Liver (tissue), 8 donors: ENCODE measurements at regions not wholly inside any gene's neighbourhood (a gene's known extent, or its start where the extent isn't known, plus 50 kb on each side); places are given as distances from the start of the nearest gene placed in this dataset.

Experiments used
- DNase-seq: peaks from one replicate; pipeline ENCODE4 v3.0.0-alpha.2; 2017; ENCODE audit warnings: low spot score
- H3K27ac ChIP-seq, 2 donors: one replicate each; pipeline ENCODE4 v1.7.0; 2013; ENCODE audit warnings: inconsistent platforms in 2 of 2, low read length in 2 of 2, control low read depth in 1 of 2, low read depth in 1 of 2, mild to moderate bottlenecking in 1 of 2
- H3K27me3 ChIP-seq, 4 donors: one replicate each; pipeline versions ENCODE4 v1.6.1 to v1.7.0; 2013; ENCODE audit warnings: low read length in 3 of 4, inconsistent platforms in 1 of 4, mild to moderate bottlenecking in 1 of 4, moderate library complexity in 1 of 4; ENCODE audit not compliant: control insufficient read depth in 4 of 4, insufficient read depth in 4 of 4
- H3K36me3 ChIP-seq, 4 donors: one replicate each; pipeline versions ENCODE4 v1.6.1 to v1.7.0; 2013; ENCODE audit warnings: low read length in 3 of 4, mild to moderate bottlenecking in 3 of 4, low read depth in 1 of 4, moderate library complexity in 1 of 4; ENCODE audit not compliant: control insufficient read depth in 4 of 4, insufficient read depth in 3 of 4
- H3K4me1 ChIP-seq, 4 donors: one replicate each; pipeline versions ENCODE4 v1.6.1 to v1.7.0; 2013; ENCODE audit warnings: low read length in 3 of 4, mild to moderate bottlenecking in 3 of 4, moderate library complexity in 1 of 4; ENCODE audit not compliant: control insufficient read depth in 4 of 4, insufficient read depth in 4 of 4
- H3K4me3 ChIP-seq, 3 donors: one replicate each; pipeline versions ENCODE4 v1.6.1 to v1.7.0; 2013; ENCODE audit warnings: low read length in 3 of 3, control low read depth in 1 of 3, low read depth in 1 of 3, mild to moderate bottlenecking in 1 of 3
- H3K9ac ChIP-seq, 2 donors: one replicate each; pipeline ENCODE4 v1.7.0; 2013; ENCODE audit warnings: low read length in 2 of 2, mild to moderate bottlenecking in 2 of 2, moderate library complexity in 2 of 2, control low read depth in 1 of 2, low read depth in 1 of 2
- H3K9me3 ChIP-seq, 4 donors: one replicate each; pipeline versions ENCODE4 v1.6.1 to v1.7.0; 2013; ENCODE audit warnings: low read length in 3 of 4; ENCODE audit not compliant: control insufficient read depth in 4 of 4
- CTCF ChIP-seq: fragments of 150-350 bp; IDR thresholded peaks from 2 replicates; pipeline ENCODE4 v1.5.1; 2017; ENCODE audit warnings: improper control_type of control experiment, low read depth, low read length; ENCODE audit not compliant: missing input control
- EGR1 ChIP-seq, 2 donors: IDR thresholded peaks; 2 replicates each; pipeline ENCODE4 v1.6.1; 2016 to 2018; ENCODE audit warnings: antibody characterized with exemption in 2 of 2, low read depth in 2 of 2
- FOXA2 ChIP-seq: IDR thresholded peaks from 2 replicates; pipeline ENCODE4 v1.6.1; 2016; ENCODE audit warnings: antibody characterized with exemption
- GABPA ChIP-seq, 2 donors: IDR thresholded peaks in 1 of 2; conservative IDR thresholded peaks in 1 of 2; 2 replicates each; pipeline ENCODE4 v1.6.1; 2016; ENCODE audit warnings: antibody characterized with exemption in 2 of 2, mild to moderate bottlenecking in 1 of 2, moderate library complexity in 1 of 2
- HNF4G ChIP-seq: IDR thresholded peaks from 2 replicates; pipeline ENCODE4 v1.6.1; 2016; ENCODE audit warnings: antibody characterized with exemption
- JUND ChIP-seq, 2 donors: IDR thresholded peaks; 2 replicates each; pipeline ENCODE4 v1.6.1; 2016; ENCODE audit warnings: antibody characterized with exemption in 2 of 2
- NR2F2 ChIP-seq: IDR thresholded peaks from 2 replicates; pipeline ENCODE4 v1.6.1; 2016; ENCODE audit warnings: antibody characterized with exemption
- RAD21 ChIP-seq, 2 donors: IDR thresholded peaks; 2 replicates each; pipeline ENCODE4 v1.6.1; 2016; ENCODE audit warnings: antibody characterized with exemption in 2 of 2, mild to moderate bottlenecking in 2 of 2
- RXRA ChIP-seq, 2 donors: IDR thresholded peaks; 2 replicates each; pipeline ENCODE4 v1.6.1; 2017 to 2018; ENCODE audit warnings: antibody characterized with exemption in 2 of 2, mild to moderate bottlenecking in 1 of 2
- YY1 ChIP-seq: IDR thresholded peaks from 2 replicates; pipeline ENCODE4 v1.6.1; 2016; ENCODE audit warnings: antibody characterized with exemption, mild to moderate bottlenecking
- WGBS: extraction: QIAGEN DNeasy Blood & Tissue Kit; methylation state at CpG from one replicate; pipeline ENCODE4 v1.1.7; 2013; 5-methylcytosine and 5-hydroxymethylcytosine counted together
- TF ChIP-seq, protein P1 (sequence below): IDR thresholded peaks from 2 replicates; pipeline ENCODE4 v1.6.1; 2016; ENCODE audit warnings: antibody characterized with exemption, mild to moderate bottlenecking
- donor health status: healthy.
- donor health status: healthy.
- donor health status: healthy.
- donor health status: healthy.
- donor health status: healthy.

GRCh38 chr7:91424371-91424770 lies 160.1 kb downstream of the FZD1 start:
- TF ChIP-seq RAD21 (IDR thresholded peaks at IDR 0.05) = peak in 1 of 2 donors; percentile 16
- TF ChIP-seq, protein P1, sequence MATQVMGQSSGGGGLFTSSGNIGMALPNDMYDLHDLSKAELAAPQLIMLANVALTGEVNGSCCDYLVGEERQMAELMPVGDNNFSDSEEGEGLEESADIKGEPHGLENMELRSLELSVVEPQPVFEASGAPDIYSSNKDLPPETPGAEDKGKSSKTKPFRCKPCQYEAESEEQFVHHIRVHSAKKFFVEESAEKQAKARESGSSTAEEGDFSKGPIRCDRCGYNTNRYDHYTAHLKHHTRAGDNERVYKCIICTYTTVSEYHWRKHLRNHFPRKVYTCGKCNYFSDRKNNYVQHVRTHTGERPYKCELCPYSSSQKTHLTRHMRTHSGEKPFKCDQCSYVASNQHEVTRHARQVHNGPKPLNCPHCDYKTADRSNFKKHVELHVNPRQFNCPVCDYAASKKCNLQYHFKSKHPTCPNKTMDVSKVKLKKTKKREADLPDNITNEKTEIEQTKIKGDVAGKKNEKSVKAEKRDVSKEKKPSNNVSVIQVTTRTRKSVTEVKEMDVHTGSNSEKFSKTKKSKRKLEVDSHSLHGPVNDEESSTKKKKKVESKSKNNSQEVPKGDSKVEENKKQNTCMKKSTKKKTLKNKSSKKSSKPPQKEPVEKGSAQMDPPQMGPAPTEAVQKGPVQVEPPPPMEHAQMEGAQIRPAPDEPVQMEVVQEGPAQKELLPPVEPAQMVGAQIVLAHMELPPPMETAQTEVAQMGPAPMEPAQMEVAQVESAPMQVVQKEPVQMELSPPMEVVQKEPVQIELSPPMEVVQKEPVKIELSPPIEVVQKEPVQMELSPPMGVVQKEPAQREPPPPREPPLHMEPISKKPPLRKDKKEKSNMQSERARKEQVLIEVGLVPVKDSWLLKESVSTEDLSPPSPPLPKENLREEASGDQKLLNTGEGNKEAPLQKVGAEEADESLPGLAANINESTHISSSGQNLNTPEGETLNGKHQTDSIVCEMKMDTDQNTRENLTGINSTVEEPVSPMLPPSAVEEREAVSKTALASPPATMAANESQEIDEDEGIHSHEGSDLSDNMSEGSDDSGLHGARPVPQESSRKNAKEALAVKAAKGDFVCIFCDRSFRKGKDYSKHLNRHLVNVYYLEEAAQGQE = no peak
- Histone ChIP-seq H3K27me3 (no peaks in the 10 kb centered on the region), H3K4me1 (no peaks in the 10 kb centered on the region), H3K9me3 (no peaks in the 10 kb centered on the region), H3K27ac (no peak overlapping the region), H3K36me3 (no peaks in the 10 kb centered on the region), H3K4me3 (no peak overlapping the region), H3K9ac (no peak overlapping the region)
- DNase-seq = no peak
- WGBS = 29% methylated on average over 1 of the region's 1 CpG

GRCh38 chr7:91425149-91425548 lies 160.9 kb downstream of the FZD1 start:
- H3K9ac ChIP-seq = no peak overlapping the region
- H3K27me3 ChIP-seq = no peaks in the 10 kb centered on the region
- H3K9me3 ChIP-seq = no peaks in the 10 kb centered on the region
- H3K4me3 ChIP-seq = no peak overlapping the region
- no peak for DNase-seq
- H3K27ac ChIP-seq = no peak overlapping the region
- WGBS = 83% methylated on average over 6 of the region's 6 CpGs
- no peak for TF ChIP-seq HNF4G
- no peaks in the 10 kb centered on the region for H3K4me1 ChIP-seq
- no peaks in the 10 kb centered on the region for H3K36me3 ChIP-seq

GRCh38 chr7:91427051-91427450 lies 162.8 kb downstream of the FZD1 start:
- Histone ChIP-seq H3K36me3 (no peaks in the 10 kb centered on the region), H3K4me1 (no peaks in the 10 kb centered on the region), H3K27ac (no peak overlapping the region), H3K27me3 (no peaks in the 10 kb centered on the region), H3K4me3 (no peak overlapping the region), H3K9me3 (no peaks in the 10 kb centered on the region), H3K9ac (no peak overlapping the region)
- no peak for TF ChIP-seq RXRA (IDR thresholded peaks at IDR 0.05)
- TF ChIP-seq EGR1 (IDR thresholded peaks at IDR 0.05; ENCODE audit: low read depth in 2 of 2) = no peak
- TF ChIP-seq GABPA (IDR thresholded peaks at IDR 0.05 in 1 of 2, conservative IDR thresholded peaks at IDR 0.05 in 1 of 2) = no peak
- TF ChIP-seq JUND (IDR thresholded peaks at IDR 0.05) = no peak
- TF ChIP-seq YY1 = no peak
- no peak for TF ChIP-seq CTCF
- TF ChIP-seq, protein P1 = no peak
- TF ChIP-seq RAD21 (IDR thresholded peaks at IDR 0.05) = no peak
- no peak for TF ChIP-seq HNF4G
- no peak for TF ChIP-seq FOXA2
- no peak for TF ChIP-seq NR2F2
- DNase-seq = no peak
